IMR-90 (cell line): ENCODE measurements at regions not wholly inside any gene's neighbourhood (a gene's known extent, or its start where the extent isn't known, plus 50 kb on each side); places are given as distances from the start of the nearest gene placed in this dataset.

ENCODE experiments used
- ATAC-seq: fragments of 200-7000 bp; cut with Tn5 transposase; 2 replicates; pipeline ENCODE4 v1.9.1; 2020; ENCODE audit warnings: low read depth, mild to moderate bottlenecking, moderate library complexity
- BruUV-seq: library from RNA; stranded (reverse); fragments of 400-500 nt; replicated peaks from 2 replicates; lab custom pipeline; 2021; lab: Mats Ljungman, UMichigan
- CTCF ChIA-PET: fragments of 300-600 bp; formaldehyde crosslinking; extraction: SDS; loops from one replicate; lab custom pipeline; 2021; ENCODE audit warnings: antibody characterized with exemption; lab: Yijun Ruan, JAX
- POLR2A ChIA-PET: fragments of 300-600 bp; sonication (Branson Sonifier 250); formaldehyde crosslinking; loops from one replicate; lab custom pipeline; 2022; ENCODE audit warnings: antibody characterized with exemption; ENCODE audit not compliant: unreplicated experiment; lab: Charles Lee
- DNase-seq: peaks from one replicate; pipeline ENCODE4 v3.0.0; 2013
- H2AFZ ChIP-seq: replicated peaks from 2 replicates; pipeline ENCODE3; 2013; ENCODE audit warnings: low read length, mild to moderate bottlenecking; ENCODE audit not compliant: poor library complexity
- H2AK5ac ChIP-seq: 2 replicates; pipeline ENCODE4 v1.6.1; 2013; ENCODE audit warnings: low read depth, low read length, inconsistent platforms
- H2AK9ac ChIP-seq: replicated peaks from 2 replicates; pipeline ENCODE3; 2013; ENCODE audit warnings: mild to moderate bottlenecking, low read depth, low read length, moderate library complexity; ENCODE audit not compliant: poor library complexity
- H2BK120ac ChIP-seq: 2 replicates; pipeline ENCODE4 v1.6.1; 2013; ENCODE audit warnings: low read depth, low read length, inconsistent platforms
- H2BK15ac ChIP-seq: 3 replicates; pipeline ENCODE4 v1.6.1; 2013; ENCODE audit warnings: low read depth, low read length, inconsistent platforms
- H2BK20ac ChIP-seq: 2 replicates; pipeline ENCODE4 v1.6.1; 2013; ENCODE audit warnings: low read depth, mild to moderate bottlenecking, inconsistent platforms, low read length, moderate library complexity
- H2BK5ac ChIP-seq: 2 replicates; pipeline ENCODE4 v1.6.1; 2013; ENCODE audit warnings: mild to moderate bottlenecking, low read depth, low read length, inconsistent platforms; ENCODE audit not compliant: poor library complexity, severe bottlenecking
- H3K14ac ChIP-seq: replicated peaks from 2 replicates; pipeline ENCODE4 v1.6.1; 2013; ENCODE audit warnings: low read depth, low read length, inconsistent platforms
- H3K18ac ChIP-seq: 2 replicates; pipeline ENCODE4 v1.6.1; 2013; ENCODE audit warnings: low read depth, low read length, control low read depth
- H3K23ac ChIP-seq: 2 replicates; pipeline ENCODE4 v1.6.1; 2013; ENCODE audit warnings: low read depth, low read length, inconsistent platforms
- H3K27ac ChIP-seq: 2 replicates; pipeline ENCODE4 v1.5.1; 2013; ENCODE audit warnings: mild to moderate bottlenecking, control low read depth, low read length; ENCODE audit not compliant: insufficient read depth
- H3K27me3 ChIP-seq: 2 replicates; pipeline ENCODE4 v1.6.1; 2013; ENCODE audit warnings: low read length; ENCODE audit not compliant: control insufficient read depth, insufficient read depth
- H3K36me3 ChIP-seq: 2 replicates; pipeline ENCODE4 v1.6.1; 2013; ENCODE audit warnings: low read length, mixed read lengths; ENCODE audit not compliant: control insufficient read depth, insufficient read depth
- H3K4ac ChIP-seq: 2 replicates; pipeline ENCODE4 v1.6.1; 2013; ENCODE audit warnings: low read depth, low read length, inconsistent platforms
- H3K4me1 ChIP-seq: 2 replicates; pipeline ENCODE4 v1.6.1; 2013; ENCODE audit warnings: low read length, mixed read lengths; ENCODE audit not compliant: control insufficient read depth, insufficient read depth
- H3K4me2 ChIP-seq: 2 replicates; pipeline ENCODE4 v1.6.1; 2013; ENCODE audit warnings: low read depth, mild to moderate bottlenecking, control low read depth, low read length, moderate library complexity
- H3K4me3 ChIP-seq: 2 replicates; pipeline ENCODE4 v1.5.1; 2013; ENCODE audit warnings: low read depth, mild to moderate bottlenecking, control low read depth, low read length, moderate library complexity; ENCODE audit not compliant: insufficient read depth
- H3K56ac ChIP-seq: 2 replicates; pipeline ENCODE4 v1.6.1; 2013; ENCODE audit warnings: low read length, inconsistent platforms; ENCODE audit not compliant: insufficient read depth; ENCODE audit errors: extremely low read depth
- H3K79me1 ChIP-seq, 2 experiments: 2 replicates each; pipeline ENCODE4 v1.6.1; 2013; ENCODE audit warnings: low read length in 2 of 2, inconsistent platforms in 1 of 2, low read depth in 1 of 2
- H3K9ac ChIP-seq: 2 replicates; pipeline ENCODE4 v1.6.1; 2013; ENCODE audit warnings: low read depth, low read length, control low read depth
- H3K9me1 ChIP-seq: 2 replicates; pipeline ENCODE4 v1.6.1; 2013; ENCODE audit warnings: low read length, inconsistent platforms; ENCODE audit not compliant: insufficient read depth
- H3K9me3 ChIP-seq: 2 replicates; pipeline ENCODE4 v1.6.1; 2013; ENCODE audit warnings: low read length; ENCODE audit not compliant: control insufficient read depth, insufficient read depth
- H4K20me1 ChIP-seq: 2 replicates; pipeline ENCODE4 v1.6.1; 2013; ENCODE audit warnings: low read length, inconsistent platforms; ENCODE audit not compliant: insufficient read depth
- H4K5ac ChIP-seq: 2 replicates; pipeline ENCODE4 v1.6.1; 2013; ENCODE audit warnings: mild to moderate bottlenecking, low read depth, low read length, control low read depth
- H4K8ac ChIP-seq, 2 experiments: 2 replicates each; pipeline ENCODE4 v1.6.1; 2013; ENCODE audit warnings: low read depth in 2 of 2, low read length in 2 of 2, control low read depth in 1 of 2, inconsistent platforms in 1 of 2
- H4K91ac ChIP-seq: 2 replicates; pipeline ENCODE4 v1.6.1; 2013; ENCODE audit warnings: low read depth, low read length, inconsistent platforms; ENCODE audit not compliant: insufficient read depth
- BHLHE40 ChIP-seq: fragments of 150-350 bp; IDR thresholded peaks from 2 replicates; pipeline ENCODE4 v1.6.1; 2016; ENCODE audit warnings: mild to moderate bottlenecking, low read depth, low read length
- CEBPB ChIP-seq: IDR thresholded peaks from 2 replicates; pipeline ENCODE4 v1.6.1; 2012; ENCODE audit warnings: low read depth, low read length, improper control_type of control experiment
- CTCF ChIP-seq: conservative IDR thresholded peaks from 2 replicates; pipeline ENCODE4 v1.5.1; 2012; ENCODE audit warnings: mild to moderate bottlenecking, low read depth, low read length, improper control_type of control experiment
- FOS ChIP-seq: fragments of 150-350 bp; IDR thresholded peaks from 2 replicates; pipeline ENCODE4 v1.6.1; 2016; ENCODE audit warnings: low read depth, low read length
- MAFK ChIP-seq: IDR thresholded peaks from 2 replicates; pipeline ENCODE4 v1.6.1; 2012; ENCODE audit warnings: low read depth, low read length, improper control_type of control experiment
- MAZ ChIP-seq: IDR thresholded peaks from 2 replicates; pipeline ENCODE4 v1.6.1; 2012; ENCODE audit warnings: low read depth, mild to moderate bottlenecking, low read length, improper control_type of control experiment, moderate library complexity, borderline replicate concordance
- RFX5 ChIP-seq: IDR thresholded peaks from 2 replicates; pipeline ENCODE4 v1.8.0; 2012; ENCODE audit warnings: low read depth, mild to moderate bottlenecking, low read length, moderate library complexity
- dilution Hi-C: fragments of 300-500 bp; cut with HindIII; formaldehyde crosslinking; loops from one replicate; pipeline ENCODE4 v1.14.3; 2018; ENCODE audit warnings: low sequenced_read_pairs; ENCODE audit not compliant: unreplicated experiment
- in situ Hi-C: fragments of 300-500 bp; cut with MboI; formaldehyde crosslinking; loops from 3 replicates; pipeline ENCODE4 v1.14.3; 2019; ENCODE audit warnings: low sequenced_read_pairs, inconsistent platforms, mixed read lengths
- intact Hi-C: fragments of 100-400 bp; cut with micrococcal nuclease; formaldehyde crosslinking; loops from 2 replicates; pipeline ENCODE4 v1.10.0; 2022

- in situ Hi-C loops, result no loop called here
- Histone ChIP-seq H3K23ac (no peak overlapping the region), H3K27me3 (no peaks in the 10 kb centered on the region), H3K4me3 (no peak overlapping the region), H3K56ac (no peak overlapping the region), H4K20me1 (no peaks in the 10 kb centered on the region), H3K4me1 (no peaks in the 10 kb centered on the region), H3K27ac (no peak overlapping the region), H3K36me3 (no peaks in the 10 kb centered on the region), H3K14ac (no peak overlapping the region), H3K9me1 (no peaks in the 10 kb centered on the region), H3K79me1 (no peaks in the 10 kb centered on the region), H3K9ac (no peak overlapping the region), H2BK20ac (no peak overlapping the region), H3K4me2 (no peak overlapping the region), H3K18ac (no peak overlapping the region), H4K91ac (no peak overlapping the region), H2AK9ac (no peak overlapping the region), H2AK5ac (no peak overlapping the region), H2BK120ac (no peak overlapping the region), H3K9me3 (peaks cover 8% of the 10 kb centered on the region; the same call in 1 of the 2 replicates), H2BK15ac (no peak overlapping the region), H4K8ac (no peak overlapping the region), H4K5ac (no peak overlapping the region), H3K4ac (no peak overlapping the region), H2BK5ac (no peak overlapping the region), H2AFZ (no peak overlapping the region)
- TF ChIP-seq CEBPB (no peak), BHLHE40 (no peak), CTCF (no peak), MAFK (peak; percentile 92), MAZ (no peak), RFX5 (no peak), FOS (no peak)
- dilution Hi-C loops, result no loop called here
- ATAC-seq, result no peak
- no peak for DNase-seq
- no TSS peak for BruUV-seq
- POLR2A ChIA-PET, result no interaction called here
- intact Hi-C loops, result no loop called here
- CTCF ChIA-PET, result no interaction called here
Measured at GRCh38 chr6:115159733-115160132, 816.9 kb upstream of the HS3ST5 start.
